Tibial nerve (tissue), 4 donors: ENCODE measurements at regions not wholly inside any gene's neighbourhood (a gene's known extent, or its start where the extent isn't known, plus 50 kb on each side); places are given as distances from the start of the nearest gene placed in this dataset.

ENCODE experiments used
- CTCF ChIP-seq, 5 experiments: fragments of 200-600 bp in 3 of 5; fragments of 450-650 bp in 2 of 5; sonication (generic) in 3 of 5; IDR thresholded peaks; one replicate each; pipeline ENCODE4 v1.5.1; 2016 to 2019; ENCODE audit warnings: antibody characterized with exemption in 5 of 5, mild to moderate bottlenecking in 3 of 5, moderate library complexity in 2 of 5
- EP300 ChIP-seq, 2 donors: sonication (generic); formaldehyde crosslinking; IDR thresholded peaks; one replicate each; pipeline ENCODE4 v1.6.1; 2017; ENCODE audit warnings: antibody characterized with exemption in 2 of 2, mild to moderate bottlenecking in 1 of 2
- POLR2A ChIP-seq, 2 donors: fragments of 450-650 bp; IDR thresholded peaks; one replicate each; pipeline ENCODE4 v1.6.1; 2017; ENCODE audit warnings: antibody characterized with exemption in 2 of 2, mild to moderate bottlenecking in 2 of 2, moderate library complexity in 2 of 2

- TF ChIP-seq EP300 (IDR thresholded peaks at IDR 0.05) (no peak), CTCF (IDR thresholded peaks at IDR 0.05) (no peak), POLR2A (IDR thresholded peaks at IDR 0.05) (no peak)
These were observed 338.1 kb downstream of the SEC14L1 start for GRCh38 chr17:77478899-77479298.
